ENCODE measurements at regions not wholly inside any gene's neighbourhood (a gene's known extent, or its start where the extent isn't known, plus 50 kb on each side); places are given as distances from the start of the nearest gene placed in this dataset.
A peak's percentile ranks its signal among the peaks of the same experiment; 100 is the strongest.

DNA sequence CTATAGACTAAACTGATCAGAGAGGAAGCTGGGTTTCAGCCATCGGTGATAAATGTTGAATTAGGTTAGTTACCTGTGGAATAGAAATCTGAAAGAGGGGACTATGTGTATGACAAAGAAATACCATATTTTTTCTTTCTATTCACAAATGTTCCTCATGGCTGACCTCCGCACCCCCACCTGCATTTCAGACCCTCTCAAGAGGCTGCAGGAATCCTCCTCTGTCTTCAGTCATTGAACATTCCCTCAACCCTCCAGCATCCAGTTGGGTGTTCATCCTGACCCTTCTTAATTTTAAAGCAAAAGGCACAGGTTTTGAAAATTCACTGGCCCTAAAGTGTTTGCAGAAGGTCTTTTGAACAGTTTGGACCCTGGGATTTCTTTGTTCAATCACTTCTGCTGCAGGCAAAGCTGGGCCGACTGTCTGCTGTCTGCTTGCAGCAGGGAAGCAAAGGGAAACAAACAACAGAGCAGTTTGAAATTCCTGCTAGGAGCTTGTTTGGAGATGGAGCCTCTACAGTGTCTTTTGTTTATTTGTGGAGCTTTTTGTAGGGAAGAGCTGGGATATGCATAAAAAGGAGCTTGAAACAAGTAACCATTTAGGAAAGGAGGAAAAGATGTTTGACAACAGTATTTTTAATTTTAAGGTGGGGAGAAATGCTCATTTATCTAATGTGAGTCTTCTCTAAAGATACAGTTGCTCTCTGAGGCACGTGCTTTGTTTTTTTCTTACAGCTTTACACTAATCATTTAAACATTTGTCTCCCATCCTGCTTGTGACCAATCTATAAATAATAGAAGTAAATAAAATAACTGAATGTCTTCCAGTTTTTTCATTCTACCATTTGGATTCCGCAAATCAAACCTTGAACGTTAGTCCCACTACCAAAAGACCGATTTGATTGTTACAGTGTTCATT lies 213.3 kb upstream of the MMADHC start:
- DNase-seq (ENCODE audit: low read depth, low spot score) = no peak
- Histone ChIP-seq H3K27me3 (ENCODE audit: control insufficient read depth, insufficient read depth, low read length) (no peaks in the 10 kb centered on the region), H3K27ac (ENCODE audit: low read length) (peak overlapping the region; percentile 48; the same call in 1 of the 2 replicates), H3K4me3 (ENCODE audit: low read depth in 2 of 2, low read length in 2 of 2) (no peak overlapping the region), H3K9me3 (ENCODE audit: control insufficient read depth, insufficient read depth, low read depth, low read length) (no peaks in the 10 kb centered on the region), H3K36me3 (ENCODE audit: control insufficient read depth, insufficient read depth, low read length) (no peaks in the 10 kb centered on the region), H3K4me1 (ENCODE audit: control insufficient read depth, insufficient read depth, low read length) (peaks cover 13% of the 10 kb centered on the region)
- in situ Hi-C loops (cut with HindIII; ENCODE audit: low pct_unique_long_range_greater_than_20kb, low sequenced_read_pairs) = no loop called here
- intact Hi-C loops (cut with micrococcal nuclease; ENCODE audit: unreplicated experiment) = no loop called here
- ATAC-seq = no peak
- CTCF ChIA-PET = no interaction called here
- POLR2A ChIA-PET = no interaction called here
- no TSS peak for BruUV-seq (replicated peaks)
- no peak for TF ChIP-seq SIN3A (IDR thresholded peaks at IDR 0.05; ENCODE audit: borderline replicate concordance, insufficient read depth, low read depth, low read length)
- no peak for TF ChIP-seq POLR2AphosphoS5 (IDR thresholded peaks at IDR 0.05; ENCODE audit: low read depth, low read length)
- no peak for TF ChIP-seq TCF7L2 (IDR thresholded peaks at IDR 0.05; ENCODE audit: low read depth, low read length)
- TF ChIP-seq, protein P1, sequence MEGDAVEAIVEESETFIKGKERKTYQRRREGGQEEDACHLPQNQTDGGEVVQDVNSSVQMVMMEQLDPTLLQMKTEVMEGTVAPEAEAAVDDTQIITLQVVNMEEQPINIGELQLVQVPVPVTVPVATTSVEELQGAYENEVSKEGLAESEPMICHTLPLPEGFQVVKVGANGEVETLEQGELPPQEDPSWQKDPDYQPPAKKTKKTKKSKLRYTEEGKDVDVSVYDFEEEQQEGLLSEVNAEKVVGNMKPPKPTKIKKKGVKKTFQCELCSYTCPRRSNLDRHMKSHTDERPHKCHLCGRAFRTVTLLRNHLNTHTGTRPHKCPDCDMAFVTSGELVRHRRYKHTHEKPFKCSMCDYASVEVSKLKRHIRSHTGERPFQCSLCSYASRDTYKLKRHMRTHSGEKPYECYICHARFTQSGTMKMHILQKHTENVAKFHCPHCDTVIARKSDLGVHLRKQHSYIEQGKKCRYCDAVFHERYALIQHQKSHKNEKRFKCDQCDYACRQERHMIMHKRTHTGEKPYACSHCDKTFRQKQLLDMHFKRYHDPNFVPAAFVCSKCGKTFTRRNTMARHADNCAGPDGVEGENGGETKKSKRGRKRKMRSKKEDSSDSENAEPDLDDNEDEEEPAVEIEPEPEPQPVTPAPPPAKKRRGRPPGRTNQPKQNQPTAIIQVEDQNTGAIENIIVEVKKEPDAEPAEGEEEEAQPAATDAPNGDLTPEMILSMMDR (IDR thresholded peaks at IDR 0.05) = no peak
- TF ChIP-seq, protein P2, sequence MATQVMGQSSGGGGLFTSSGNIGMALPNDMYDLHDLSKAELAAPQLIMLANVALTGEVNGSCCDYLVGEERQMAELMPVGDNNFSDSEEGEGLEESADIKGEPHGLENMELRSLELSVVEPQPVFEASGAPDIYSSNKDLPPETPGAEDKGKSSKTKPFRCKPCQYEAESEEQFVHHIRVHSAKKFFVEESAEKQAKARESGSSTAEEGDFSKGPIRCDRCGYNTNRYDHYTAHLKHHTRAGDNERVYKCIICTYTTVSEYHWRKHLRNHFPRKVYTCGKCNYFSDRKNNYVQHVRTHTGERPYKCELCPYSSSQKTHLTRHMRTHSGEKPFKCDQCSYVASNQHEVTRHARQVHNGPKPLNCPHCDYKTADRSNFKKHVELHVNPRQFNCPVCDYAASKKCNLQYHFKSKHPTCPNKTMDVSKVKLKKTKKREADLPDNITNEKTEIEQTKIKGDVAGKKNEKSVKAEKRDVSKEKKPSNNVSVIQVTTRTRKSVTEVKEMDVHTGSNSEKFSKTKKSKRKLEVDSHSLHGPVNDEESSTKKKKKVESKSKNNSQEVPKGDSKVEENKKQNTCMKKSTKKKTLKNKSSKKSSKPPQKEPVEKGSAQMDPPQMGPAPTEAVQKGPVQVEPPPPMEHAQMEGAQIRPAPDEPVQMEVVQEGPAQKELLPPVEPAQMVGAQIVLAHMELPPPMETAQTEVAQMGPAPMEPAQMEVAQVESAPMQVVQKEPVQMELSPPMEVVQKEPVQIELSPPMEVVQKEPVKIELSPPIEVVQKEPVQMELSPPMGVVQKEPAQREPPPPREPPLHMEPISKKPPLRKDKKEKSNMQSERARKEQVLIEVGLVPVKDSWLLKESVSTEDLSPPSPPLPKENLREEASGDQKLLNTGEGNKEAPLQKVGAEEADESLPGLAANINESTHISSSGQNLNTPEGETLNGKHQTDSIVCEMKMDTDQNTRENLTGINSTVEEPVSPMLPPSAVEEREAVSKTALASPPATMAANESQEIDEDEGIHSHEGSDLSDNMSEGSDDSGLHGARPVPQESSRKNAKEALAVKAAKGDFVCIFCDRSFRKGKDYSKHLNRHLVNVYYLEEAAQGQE (IDR thresholded peaks at IDR 0.05; ENCODE audit: insufficient read depth in 1 of 2, low read depth in 2 of 2, low read length in 1 of 2) = no peak

DNA sequence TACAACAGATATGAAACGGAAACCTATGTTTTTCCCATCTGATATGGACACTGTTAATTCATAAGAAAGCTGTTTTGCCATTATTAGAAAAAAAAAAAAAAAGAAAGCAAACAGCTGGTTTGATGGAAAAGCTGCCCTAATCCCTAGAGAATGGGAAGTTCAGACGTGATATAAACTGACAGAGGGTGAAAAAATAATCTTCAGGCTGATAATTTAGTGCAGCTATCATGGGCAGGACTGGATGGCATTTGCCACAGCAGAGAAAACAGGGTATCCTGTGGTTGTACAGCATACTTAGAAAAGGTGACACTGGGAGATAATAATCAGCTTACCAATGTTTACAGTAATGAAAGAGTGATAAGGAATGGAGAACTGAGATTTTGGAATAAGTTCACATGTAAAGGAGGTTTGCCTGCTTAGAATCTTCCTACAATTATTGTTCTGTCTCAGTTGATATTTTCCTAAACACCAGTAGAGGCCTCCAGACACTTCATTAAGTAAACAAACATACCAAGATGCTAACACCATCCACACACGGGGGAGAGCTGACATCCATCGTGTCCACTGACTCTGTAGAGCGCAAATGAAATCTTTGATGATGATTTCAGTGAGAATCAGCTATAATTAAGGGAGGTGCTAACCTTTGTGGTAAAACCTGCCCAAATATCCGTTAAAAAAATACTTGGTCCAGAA lies 211.6 kb upstream of the MMADHC start:
- in situ Hi-C loops (cut with HindIII; ENCODE audit: low pct_unique_long_range_greater_than_20kb, low sequenced_read_pairs) = no loop called here
- Histone ChIP-seq H3K27ac (ENCODE audit: low read length) (peak overlapping the region; percentile 1; the same call in 1 of the 2 replicates), H3K36me3 (ENCODE audit: control insufficient read depth, insufficient read depth, low read length) (no peaks in the 10 kb centered on the region), H3K4me1 (ENCODE audit: control insufficient read depth, insufficient read depth, low read length) (peaks cover 13% of the 10 kb centered on the region), H3K4me3 (ENCODE audit: low read depth in 2 of 2, low read length in 2 of 2) (no peak overlapping the region), H3K9me3 (ENCODE audit: control insufficient read depth, insufficient read depth, low read depth, low read length) (no peaks in the 10 kb centered on the region), H3K27me3 (ENCODE audit: control insufficient read depth, insufficient read depth, low read length) (no peaks in the 10 kb centered on the region)
- intact Hi-C loops (cut with micrococcal nuclease; ENCODE audit: unreplicated experiment) = no loop called here
- TF ChIP-seq SIN3A (IDR thresholded peaks at IDR 0.05; ENCODE audit: borderline replicate concordance, insufficient read depth, low read depth, low read length) = no peak
- TF ChIP-seq, protein P1 (IDR thresholded peaks at IDR 0.05) = peak; percentile 55; the same call in 1 of the 2 replicates
- TF ChIP-seq, protein P2 (IDR thresholded peaks at IDR 0.05; ENCODE audit: insufficient read depth in 1 of 2, low read depth in 2 of 2, low read length in 1 of 2) = no peak
- TF ChIP-seq POLR2AphosphoS5 (IDR thresholded peaks at IDR 0.05; ENCODE audit: low read depth, low read length) = no peak
- no peak for TF ChIP-seq TCF7L2 (IDR thresholded peaks at IDR 0.05; ENCODE audit: low read depth, low read length)
- DNase-seq (ENCODE audit: low read depth, low spot score) = peak; percentile 28
- peak; percentile 84; the same call in 1 of the 2 replicates for ATAC-seq
- BruUV-seq (replicated peaks) = no TSS peak
- POLR2A ChIA-PET = interaction anchor here (0.6 kb wide), 1 partner anchor 87 kb away, joined by 3 read pairs; no protein-coding TSS in a partner anchor
- CTCF ChIA-PET = interaction anchor here (0.6 kb wide), 2 partner anchors 28 to 165 kb away, joined by 3 read pairs; no protein-coding TSS in a partner anchor
